GM19467 (cell line): ENCODE measurements at regions not wholly inside any gene's neighbourhood (a gene's known extent, or its start where the extent isn't known, plus 50 kb on each side); places are given as distances from the start of the nearest gene placed in this dataset.
"Not testable (repeated sequence)": the region's sequence is repeated elsewhere in the genome, so short reads cannot be mapped to it uniquely, and the experiment has no call there.

Source experiments
- ATAC-seq: cut with Tn5 transposase; IDR thresholded peaks from one replicate; pipeline ENCODE4 v1.9.1; 2021; ENCODE audit warnings: mild to moderate bottlenecking, moderate library complexity; ENCODE audit not compliant: unreplicated experiment

DNA sequence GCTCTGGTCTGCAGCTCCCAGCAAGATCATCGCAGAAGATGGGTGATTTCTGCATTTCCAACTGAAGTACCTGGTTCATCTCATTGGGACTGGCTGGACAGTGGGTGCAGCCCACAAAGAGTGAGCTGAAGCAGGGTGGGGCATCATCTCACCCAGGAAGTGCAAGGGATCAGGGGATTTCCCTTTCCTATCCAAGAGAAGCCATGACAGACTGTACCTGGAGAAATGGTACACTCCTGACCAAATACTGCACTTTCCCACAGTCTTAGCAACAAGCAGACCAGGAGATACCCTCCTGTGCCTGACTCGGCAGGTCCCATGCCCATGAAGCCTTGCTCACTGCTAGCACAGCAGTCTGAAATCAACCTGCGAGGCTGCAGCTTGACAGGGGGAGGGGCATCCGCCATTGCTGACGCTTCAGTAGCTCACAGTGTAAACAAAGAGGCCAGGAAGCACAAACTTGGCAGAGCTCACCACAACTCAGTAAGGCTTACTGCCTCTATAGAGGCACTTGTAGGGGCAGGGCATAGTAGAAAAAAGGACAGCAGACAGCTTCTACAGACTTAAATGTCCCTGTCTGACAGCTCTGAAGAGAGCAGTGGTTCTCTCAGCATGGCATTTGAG lies 60.5 kb downstream of the AREG start:
- not testable (repeated sequence) for ATAC-seq

DNA sequence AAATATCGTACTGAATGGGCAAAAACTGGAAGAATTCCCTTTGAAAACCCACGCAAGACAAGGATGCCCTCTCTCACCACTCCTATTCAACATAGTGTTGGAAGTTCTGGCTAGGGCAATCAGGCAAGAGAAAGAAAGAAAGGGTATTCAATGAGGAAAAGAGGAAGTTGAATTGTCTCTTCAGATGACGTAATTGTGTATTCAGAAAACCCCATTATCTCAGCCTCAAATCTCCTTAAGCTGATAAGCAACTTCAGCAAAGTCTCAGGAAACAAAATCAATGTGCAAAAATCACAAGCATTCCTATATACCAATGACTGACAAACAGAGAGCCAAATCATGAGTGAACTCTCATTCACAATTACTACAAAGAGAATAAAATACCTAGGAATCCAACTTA lies 64.4 kb downstream of the AREG start:
- not testable (repeated sequence) for ATAC-seq

DNA sequence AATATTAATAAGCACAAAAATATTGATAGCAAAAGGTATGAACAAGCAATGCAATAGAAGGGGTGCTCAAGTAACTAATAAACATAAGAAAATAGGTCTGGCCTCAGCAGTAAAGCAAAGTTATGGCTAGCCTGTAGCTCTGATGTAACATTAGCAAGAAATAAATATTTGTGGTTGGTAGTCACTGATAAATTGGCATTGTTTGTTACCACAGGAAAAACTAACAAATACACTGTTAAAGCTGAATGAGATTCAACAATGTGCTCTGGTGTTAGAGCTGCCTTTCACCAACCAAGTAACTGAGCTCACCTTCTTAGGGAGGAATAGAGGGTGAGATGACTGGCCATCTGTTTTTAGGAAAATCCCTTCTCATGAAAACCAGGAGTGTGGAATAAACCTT lies 71.4 kb downstream of the AREG start:
- ATAC-seq = no peak

DNA sequence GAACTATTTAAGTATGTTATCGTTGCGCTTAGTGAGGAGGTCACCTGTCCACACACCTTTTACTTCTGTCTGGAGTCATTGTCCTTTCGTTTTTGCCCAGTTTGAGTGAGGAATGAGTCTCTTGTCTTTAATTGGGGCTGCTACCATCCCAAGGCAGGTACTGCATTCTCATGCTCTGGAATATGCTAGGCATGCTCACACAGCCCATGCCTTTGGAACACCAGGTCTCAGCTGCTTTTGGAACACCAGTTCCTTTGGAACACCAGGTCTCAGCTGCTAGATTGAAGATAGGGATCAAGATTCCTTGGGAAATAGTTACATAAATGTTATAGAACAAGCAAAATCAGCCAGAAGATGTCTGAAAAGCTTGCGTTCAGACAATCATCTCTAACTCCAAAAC lies 73.1 kb downstream of the AREG start:
- ATAC-seq = no peak

DNA sequence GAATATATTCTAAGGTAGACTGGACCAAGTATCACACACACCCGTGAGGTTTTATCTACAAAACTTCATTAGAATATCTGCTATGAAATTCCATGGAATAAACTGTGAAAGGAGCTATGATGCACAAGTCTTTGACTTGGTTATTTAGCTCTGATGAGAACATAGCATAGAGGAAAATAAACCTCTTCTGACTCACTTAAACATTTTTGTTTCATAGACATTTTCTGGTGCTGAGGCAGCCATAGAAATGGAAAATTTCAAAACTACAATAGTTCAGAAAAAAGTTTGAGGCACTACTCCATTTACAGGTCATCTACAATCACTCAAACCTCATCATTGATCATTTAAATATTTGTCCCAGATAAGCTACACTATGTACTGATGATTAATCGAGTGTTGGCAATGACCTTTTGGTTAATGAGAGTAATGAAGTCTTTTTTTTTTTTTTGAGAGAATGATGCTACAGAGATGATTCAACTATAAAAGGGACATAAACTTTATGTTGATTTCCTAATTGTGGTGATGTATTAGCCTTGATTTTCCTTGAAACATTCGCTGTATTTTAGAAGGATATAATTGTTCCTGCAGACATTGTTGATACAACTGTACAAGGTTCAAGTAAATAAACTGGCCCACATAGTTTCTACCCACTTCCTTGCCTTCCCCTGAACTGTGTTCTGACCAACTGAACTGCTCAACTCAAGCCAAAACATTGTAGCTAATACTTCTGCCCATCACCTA lies 77.5 kb downstream of the AREG start:
- no peak for ATAC-seq

DNA sequence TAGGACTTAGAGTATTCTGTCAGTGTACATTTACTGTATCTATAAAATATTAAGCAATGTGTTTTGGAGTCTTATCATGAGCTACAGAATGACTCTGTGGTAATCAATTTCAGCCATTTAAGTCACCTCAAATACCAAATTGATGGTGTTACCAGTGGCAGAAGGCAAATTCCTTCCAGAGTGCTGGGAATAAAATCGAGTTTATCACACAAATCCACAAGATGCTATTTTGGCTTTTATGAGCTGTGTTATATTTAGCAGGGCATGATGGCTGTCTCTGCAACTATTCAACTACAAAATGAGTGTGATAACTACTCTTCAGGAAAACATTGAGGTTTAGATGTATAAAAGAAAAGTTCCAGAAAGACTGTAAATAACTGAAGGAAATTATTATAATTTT lies 78.2 kb downstream of the AREG start:
- no peak for ATAC-seq

DNA sequence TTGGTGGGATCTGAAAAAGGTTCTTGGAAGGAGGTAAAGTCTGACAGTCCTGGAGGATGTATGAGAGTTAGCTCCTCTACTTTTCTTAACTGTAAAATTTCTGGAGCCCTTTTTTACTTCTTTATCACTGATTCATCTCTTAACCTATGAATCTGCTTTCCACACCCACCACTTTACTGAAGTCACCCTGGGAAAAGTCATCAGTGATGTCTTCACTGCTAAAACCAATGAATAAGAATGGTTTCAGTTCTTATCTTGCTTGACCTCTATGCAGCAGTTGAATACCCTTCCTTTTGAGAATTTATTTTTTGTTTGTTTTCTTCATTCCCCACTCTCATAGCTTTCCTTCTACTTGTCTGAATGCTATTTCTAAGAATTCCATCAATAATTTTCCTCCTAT lies 80.0 kb downstream of the AREG start:
- ATAC-seq = no peak

DNA sequence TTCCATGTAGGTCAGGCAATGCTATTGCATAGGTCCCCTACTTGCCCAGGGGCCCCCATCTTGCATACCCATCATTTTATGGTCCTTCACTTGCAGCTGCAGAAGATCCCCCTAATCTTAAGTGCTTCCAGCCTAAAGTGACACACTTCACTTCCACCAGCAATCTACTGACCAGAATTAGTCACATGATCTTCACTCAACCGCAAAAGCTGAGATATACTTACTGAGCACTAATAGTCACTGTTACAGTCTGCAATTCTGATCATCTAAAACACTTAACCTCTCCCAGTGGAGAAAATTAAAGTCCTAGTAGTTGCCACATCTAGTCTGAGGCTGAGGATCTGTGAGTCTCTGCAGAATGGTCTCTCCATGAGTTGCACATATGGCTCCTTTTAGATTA lies 82.1 kb downstream of the AREG start:
- no peak for ATAC-seq

DNA sequence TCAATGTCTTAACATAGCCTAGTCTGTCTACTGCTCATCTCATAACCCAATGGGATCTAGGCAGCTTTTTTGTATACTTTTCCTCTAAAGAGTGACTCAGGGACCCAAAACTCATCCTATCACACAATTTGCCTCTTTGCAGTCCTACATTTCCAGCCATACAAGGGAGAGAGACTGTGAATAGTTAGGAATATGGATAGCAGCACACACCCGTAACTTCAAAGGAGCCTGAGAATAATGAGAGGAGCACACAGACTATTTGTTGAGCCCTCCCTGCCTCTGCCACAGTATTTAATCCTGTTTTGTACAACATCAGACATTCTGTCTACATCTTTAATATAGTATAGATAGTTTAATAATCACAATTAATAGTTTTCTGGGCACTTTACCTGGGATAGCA lies 83.2 kb downstream of the AREG start:
- ATAC-seq = no peak

DNA sequence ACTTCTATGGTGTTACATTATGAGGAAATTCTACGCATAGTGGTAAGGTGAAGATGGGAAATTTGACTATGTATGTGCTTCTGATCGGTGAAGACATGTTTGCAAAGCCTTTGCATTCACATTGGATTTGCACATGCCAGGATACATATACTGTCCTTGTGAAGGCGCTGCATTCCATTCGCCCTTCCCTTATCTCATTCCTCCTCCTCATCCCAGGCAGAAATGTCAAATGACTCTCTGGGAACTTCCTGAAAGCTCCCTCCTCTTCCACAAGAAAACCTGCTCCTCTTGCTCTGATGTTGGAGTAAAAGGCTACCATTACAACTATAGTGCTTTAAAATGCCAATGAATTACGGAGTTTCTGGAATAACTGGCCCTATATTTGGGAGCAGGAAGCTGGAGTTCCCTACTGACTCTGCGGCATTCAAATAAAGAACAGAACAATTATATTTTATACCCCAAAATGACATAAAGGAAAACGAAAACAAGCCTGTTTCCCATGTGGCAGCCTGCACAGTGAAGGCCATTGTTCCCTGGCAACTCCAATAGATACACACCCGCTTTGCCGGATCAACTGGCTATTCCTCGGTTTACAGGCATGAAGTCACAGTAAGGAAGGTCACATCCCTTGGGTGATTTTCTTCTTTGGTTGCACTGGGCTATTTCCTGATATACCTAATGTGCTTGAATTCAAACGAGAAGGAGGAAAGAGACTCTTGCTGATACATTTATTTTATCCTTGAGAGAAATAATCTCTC lies 84.5 kb downstream of the AREG start:
- no peak for ATAC-seq

DNA sequence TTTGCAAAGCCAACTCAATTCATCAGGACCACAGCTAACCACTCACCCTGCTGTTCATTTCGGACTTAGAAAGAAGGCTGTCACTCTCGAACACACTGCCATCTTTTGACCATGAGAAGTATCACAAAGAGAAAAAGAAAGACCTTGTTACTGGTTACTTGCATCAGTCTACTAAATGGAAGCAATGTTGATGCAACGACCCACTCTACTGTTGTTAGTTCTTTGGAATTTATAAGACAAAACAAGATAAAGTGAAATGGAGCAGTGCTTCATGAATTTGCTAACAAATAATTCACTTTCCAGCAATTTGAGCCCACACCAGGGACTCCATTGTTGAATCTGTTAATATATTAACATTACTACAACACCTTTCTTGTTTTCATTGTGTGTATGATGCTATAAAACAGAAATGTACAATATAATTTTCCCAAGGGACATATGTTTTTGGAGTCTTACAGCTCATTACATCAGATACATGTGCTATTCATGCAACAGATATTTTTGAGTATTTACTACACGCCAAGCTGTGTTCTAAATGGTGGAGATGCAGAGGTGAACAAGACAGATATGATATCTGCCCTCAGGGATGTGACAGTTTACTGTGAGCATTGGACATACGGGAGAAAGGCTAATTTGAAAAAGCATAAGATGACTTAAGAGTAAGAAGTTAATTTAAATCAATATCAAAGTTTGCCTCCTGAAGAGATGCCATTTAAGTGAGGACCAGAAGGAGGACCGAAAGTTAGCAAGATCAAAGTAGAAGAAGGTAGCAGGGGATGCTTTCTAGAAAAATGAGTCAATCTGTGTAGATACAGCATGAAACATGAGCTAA lies 87.2 kb downstream of the AREG start:
- ATAC-seq = peak; percentile 78

DNA sequence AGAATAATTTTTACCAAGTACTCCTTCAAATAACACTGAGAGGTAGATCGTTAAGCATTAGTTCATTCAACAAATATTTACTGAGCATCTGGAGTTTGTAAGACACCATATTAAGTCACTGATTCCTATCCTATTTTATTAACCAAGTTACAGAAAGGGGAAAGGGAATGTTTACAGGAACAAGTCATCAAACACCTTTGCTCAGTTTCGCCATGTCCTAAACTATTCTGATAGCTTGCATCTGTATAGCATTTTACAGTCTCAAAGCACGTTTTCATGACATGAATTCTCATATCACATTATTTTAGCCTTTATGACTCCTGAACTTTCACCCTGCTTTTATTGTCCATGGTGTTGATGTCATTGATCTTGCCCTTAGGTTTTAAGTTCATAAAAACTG lies 89.2 kb downstream of the AREG start:
- ATAC-seq = no peak

DNA sequence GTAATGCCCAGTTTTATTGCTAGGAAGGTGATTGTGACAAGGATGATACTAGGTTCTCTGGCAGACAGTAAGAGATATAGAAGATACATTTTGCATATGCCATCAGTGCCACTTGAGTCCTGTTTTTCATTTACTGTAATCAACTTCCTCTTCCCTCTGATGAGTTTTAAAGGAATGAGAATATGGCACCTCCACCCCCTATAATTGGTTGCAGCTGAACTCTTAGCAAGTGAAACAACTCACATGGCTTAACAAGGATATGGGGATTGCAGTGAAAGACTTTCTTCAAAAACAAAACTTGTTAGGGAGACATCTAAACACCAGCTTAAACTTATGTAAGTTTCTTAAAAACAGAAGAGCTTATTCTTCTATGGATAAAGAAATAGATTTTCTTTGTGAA lies 90.0 kb downstream of the AREG start:
- ATAC-seq = no peak

DNA sequence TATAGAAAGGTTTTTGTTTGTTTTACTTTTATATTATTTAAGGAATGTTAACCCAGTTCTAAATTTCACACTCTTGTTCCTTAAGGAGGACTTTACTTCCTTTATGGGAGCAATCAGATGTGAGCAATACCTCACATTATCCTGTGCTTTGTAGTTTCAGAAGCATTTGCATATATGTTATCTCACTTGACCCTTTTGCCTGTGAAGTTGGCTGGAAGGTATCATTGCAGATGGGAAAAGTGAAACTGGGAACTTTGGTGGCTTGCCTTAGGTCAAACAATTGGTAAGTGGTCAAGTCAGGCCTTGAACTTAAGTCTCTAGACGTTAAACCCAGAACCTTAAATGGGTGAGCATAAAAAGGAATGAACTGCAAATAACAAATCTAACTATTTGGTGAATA lies 90.6 kb downstream of the AREG start:
- ATAC-seq = no peak

DNA sequence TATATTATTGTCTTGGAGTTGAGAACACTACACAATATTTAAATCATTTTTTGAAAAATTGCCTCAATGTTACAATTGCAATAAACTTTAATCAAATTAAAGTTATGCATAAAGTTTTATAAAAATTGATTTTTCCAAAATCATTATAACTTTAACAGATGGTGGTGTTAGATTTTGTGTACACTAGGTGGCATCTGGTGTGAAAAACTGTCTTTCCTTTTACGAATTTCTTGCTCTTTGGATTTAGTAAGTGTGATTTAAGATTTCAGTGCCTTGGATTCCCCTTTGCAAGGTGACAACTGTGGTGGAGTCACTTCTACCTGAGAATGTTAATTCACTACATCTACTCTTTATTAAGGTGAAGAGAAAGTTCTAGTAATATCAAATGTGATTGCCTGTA lies 91.6 kb downstream of the AREG start:
- no peak for ATAC-seq

DNA sequence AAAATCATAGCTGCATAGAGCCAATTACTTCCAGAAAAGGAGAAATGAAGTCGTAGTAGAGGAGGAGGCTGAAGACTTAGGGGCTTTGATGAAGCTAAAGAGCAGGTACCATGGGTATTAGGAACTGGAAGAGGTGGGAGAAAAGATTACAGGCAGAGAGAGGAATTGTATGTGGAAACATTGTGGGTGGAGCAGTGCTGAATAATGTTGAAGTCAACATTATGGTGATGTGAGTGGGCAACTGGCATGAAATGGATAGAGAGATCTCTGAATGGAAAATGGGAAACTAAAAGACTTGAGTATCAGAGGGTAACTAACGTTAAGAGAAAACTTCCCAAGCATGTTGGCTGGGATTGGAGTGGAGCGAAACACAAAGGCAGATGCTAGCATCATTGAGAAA lies 92.5 kb downstream of the AREG start:
- no peak for ATAC-seq

DNA sequence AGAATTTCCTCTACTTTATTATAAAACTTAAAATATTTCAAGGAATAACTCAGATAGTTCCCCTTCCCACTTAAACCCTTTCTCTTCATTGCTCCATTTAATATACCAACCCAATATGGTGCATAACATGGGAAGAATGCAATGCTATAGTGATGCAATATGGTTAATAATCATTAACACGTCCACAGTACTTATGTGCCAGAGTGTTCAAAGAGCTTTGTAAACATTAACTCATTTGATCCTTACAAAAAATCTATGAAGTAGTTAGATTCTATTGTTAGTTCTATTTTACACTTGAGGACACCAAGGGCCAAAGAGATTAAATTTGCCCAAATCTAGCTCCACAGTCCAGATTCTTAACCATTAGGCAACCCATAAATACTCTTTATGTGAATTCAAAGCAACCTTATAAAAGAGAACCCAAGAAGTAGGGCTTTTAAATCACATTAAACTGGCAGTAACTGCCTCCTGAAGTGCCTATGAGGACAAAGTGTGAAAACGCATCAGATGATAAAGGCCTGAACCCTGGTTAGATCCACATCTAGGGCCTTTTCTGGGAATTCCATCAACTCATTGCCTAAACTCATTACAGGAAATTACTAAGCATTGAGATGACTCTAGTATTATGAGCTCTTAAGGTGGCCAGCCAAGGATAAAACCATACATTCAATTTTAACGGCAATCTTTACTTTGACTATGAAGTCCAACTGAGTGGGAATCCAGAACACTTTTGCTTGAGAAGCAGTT lies 94.3 kb downstream of the AREG start:
- peak; percentile 54 for ATAC-seq

DNA sequence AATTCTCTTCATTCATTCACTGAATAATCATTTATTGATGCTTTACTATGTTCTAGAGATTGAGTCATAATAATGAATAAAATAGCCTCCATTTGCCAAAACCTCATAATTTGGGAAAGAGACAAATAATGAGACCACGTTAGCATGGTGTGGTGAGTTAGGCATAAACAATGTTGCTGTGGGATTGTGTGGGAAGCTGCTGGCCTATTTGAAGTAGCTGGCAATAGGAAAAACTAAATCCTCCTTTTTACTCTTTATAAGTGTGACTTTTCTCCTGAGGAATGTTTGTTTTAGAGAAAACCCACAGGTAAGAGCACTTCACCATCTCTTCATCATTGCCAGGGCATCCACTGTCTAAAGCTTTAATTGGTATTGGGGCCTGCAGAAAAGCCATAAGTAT lies 95.3 kb downstream of the AREG start:
- ATAC-seq = no peak

DNA sequence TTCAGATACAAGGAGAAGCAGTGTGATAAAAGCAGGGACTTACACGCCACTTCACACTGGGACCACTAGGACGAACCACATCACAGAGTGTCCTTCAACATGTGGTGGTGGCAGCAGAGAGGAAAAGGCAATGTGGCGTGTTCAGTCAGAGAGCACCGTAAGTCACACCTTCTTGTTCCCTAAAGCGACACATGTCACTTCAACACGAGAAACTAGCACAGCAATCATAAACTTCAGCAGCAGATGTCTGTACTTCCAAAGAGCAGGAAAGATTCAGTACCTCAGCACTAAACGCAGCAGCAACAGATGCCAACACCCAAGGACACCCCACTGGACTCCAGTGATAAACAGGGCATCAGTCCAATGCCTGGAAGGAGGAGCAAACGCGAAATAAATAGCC lies 96.7 kb downstream of the AREG start:
- no peak for ATAC-seq

DNA sequence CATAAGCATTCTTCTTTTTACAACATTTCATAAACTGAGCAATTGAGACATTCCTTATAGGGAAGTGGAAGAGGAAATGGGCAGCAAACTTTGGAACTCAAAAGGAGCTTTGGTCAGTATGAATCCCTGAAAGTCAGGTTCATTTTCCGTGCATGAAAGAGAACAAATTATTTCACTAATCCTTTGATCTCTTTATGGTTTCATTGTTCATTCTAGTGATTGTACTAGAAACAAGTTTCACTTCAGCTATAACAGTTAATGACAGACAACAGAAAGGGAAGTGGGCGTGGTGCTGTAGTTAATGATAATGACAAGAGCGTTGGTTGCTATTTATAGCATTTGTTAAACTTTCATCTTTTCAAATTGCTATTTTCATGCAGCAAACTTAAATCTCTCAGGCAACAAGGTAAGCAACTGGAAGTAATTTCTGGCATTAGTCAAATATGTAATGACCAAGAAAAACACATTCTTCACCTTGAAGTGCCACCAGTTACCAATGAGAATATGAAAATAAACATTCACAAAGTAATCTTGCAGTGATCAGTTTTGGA lies 98.4 kb downstream of the AREG start:
- ATAC-seq = peak; percentile 86
